ENCODE measurements at regions not wholly inside any gene's neighbourhood (a gene's known extent, or its start where the extent isn't known, plus 50 kb on each side); places are given as distances from the start of the nearest gene placed in this dataset.

DNA sequence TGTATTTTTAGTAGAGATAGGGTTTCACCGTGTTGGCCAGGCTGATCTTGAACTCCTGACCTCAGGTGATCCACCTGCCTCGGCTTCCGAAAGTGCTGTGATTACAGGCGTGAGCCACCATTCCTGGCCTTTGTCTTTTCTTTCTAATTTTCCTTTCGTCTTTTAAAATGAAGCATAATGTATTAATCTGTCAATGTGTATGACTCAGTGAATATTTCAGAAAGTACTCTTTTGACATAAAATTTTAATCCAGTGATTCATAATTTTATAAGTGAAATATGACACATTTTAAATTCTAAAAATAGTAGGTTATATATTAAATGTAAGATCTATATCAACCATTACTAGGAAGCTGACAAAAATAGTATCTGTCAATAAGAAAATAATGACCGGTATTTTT lies 1059.0 kb upstream of the PRMT6 start:
- H3K4me3 Mint-ChIP-seq: no peak overlapping the region
- no peak overlapping the region for H3K27ac ChIP-seq (ENCODE audit: insufficient read length, low read depth, low read length)
- no peak overlapping the region for H3K9ac ChIP-seq (ENCODE audit: extremely low read depth, insufficient read length, low read length)
- no peak overlapping the region for H3K14ac ChIP-seq (ENCODE audit: insufficient read depth, low read length)
- no peaks in the 10 kb centered on the region for H3K27me3 ChIP-seq (ENCODE audit: insufficient read depth, low read length)
- H3K4ac ChIP-seq (ENCODE audit: low read depth, low read length): no peak overlapping the region
- no peak overlapping the region for H3K27ac Mint-ChIP-seq
- no peak overlapping the region for H2BK15ac ChIP-seq (ENCODE audit: low read depth, low read length)
- H3K23ac ChIP-seq (ENCODE audit: insufficient read length, low read depth, low read length): no peak overlapping the region
- H4K20me1 ChIP-seq (ENCODE audit: control insufficient read depth, insufficient read depth, insufficient read length): no peaks in the 10 kb centered on the region
- no peak overlapping the region for H2BK12ac ChIP-seq (ENCODE audit: insufficient read length, low read depth, low read length)
- no peak overlapping the region for H3K56ac ChIP-seq (ENCODE audit: insufficient read length, low read depth, low read length)
- no peaks in the 10 kb centered on the region for H3K23me2 ChIP-seq (ENCODE audit: insufficient read length, low read depth, low read length, poor library complexity, severe bottlenecking)
- no CpG with 5 or more reads among the region's 6 CpGs for WGBS (ENCODE audit: extremely low coverage, insufficient read length, low lambda C conversion rate)
- TF ChIP-seq, protein P1, sequence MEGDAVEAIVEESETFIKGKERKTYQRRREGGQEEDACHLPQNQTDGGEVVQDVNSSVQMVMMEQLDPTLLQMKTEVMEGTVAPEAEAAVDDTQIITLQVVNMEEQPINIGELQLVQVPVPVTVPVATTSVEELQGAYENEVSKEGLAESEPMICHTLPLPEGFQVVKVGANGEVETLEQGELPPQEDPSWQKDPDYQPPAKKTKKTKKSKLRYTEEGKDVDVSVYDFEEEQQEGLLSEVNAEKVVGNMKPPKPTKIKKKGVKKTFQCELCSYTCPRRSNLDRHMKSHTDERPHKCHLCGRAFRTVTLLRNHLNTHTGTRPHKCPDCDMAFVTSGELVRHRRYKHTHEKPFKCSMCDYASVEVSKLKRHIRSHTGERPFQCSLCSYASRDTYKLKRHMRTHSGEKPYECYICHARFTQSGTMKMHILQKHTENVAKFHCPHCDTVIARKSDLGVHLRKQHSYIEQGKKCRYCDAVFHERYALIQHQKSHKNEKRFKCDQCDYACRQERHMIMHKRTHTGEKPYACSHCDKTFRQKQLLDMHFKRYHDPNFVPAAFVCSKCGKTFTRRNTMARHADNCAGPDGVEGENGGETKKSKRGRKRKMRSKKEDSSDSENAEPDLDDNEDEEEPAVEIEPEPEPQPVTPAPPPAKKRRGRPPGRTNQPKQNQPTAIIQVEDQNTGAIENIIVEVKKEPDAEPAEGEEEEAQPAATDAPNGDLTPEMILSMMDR (conservative IDR thresholded peaks at IDR 0.05): no peak
- H3K27me3 Mint-ChIP-seq (ENCODE audit: low read depth): no peaks in the 10 kb centered on the region
- no peak overlapping the region for H3K4me2 ChIP-seq (ENCODE audit: insufficient read depth, insufficient read length, low read length)
- no peaks in the 10 kb centered on the region for H3K79me2 ChIP-seq (ENCODE audit: insufficient read depth, low read length)
- DNase-seq: no peak
- no peak overlapping the region for H4K8ac ChIP-seq (replicated peaks; ENCODE audit: insufficient read length, low read depth, low read length)
- no peaks in the 10 kb centered on the region for H3K9me3 ChIP-seq (ENCODE audit: control insufficient read depth, low read depth, low read length)
- H3K79me1 ChIP-seq (ENCODE audit: insufficient read depth, low read depth, low read length, poor library complexity, severe bottlenecking): no peaks in the 10 kb centered on the region
- H3K4me1 ChIP-seq (ENCODE audit: insufficient read depth, low read length): no peaks in the 10 kb centered on the region
- no peak overlapping the region for H2BK120ac ChIP-seq (ENCODE audit: low read depth, low read length, poor library complexity, severe bottlenecking)
- H2AFZ ChIP-seq (ENCODE audit: low read length): no peak overlapping the region
- no peak overlapping the region for H3T11ph ChIP-seq (ENCODE audit: low read length)
- no peak overlapping the region for H4K5ac ChIP-seq (ENCODE audit: insufficient read length, low read depth, low read length)
- H3K18ac ChIP-seq (ENCODE audit: insufficient read length, low read depth, low read length): no peak overlapping the region
- no peak overlapping the region for H2AK5ac ChIP-seq (ENCODE audit: insufficient read length, low read length)
- peaks cover 0 to 2% of the 10 kb centered on the region in 2 experiments; a peak in 2 of 5 replicates for H3K9me3 Mint-ChIP-seq
- H2BK20ac ChIP-seq (ENCODE audit: low read depth, low read length, poor library complexity, severe bottlenecking): no peak overlapping the region
- no peak overlapping the region for H2BK5ac ChIP-seq (ENCODE audit: insufficient read length, low read length)
- H3K36me3 Mint-ChIP-seq (ENCODE audit: insufficient read depth in 1 of 3, low read depth in 3 of 3): no peaks in the 10 kb centered on the region; a peak in 2 of 7 replicates
- no peak overlapping the region for H4K91ac ChIP-seq (ENCODE audit: insufficient read length, low read depth, low read length)
- H3K4me1 Mint-ChIP-seq: no peaks in the 10 kb centered on the region

Measured in H9 (cell line).